ENCODE measurements at regions not wholly inside any gene's neighbourhood (a gene's known extent, or its start where the extent isn't known, plus 50 kb on each side); places are given as distances from the start of the nearest gene placed in this dataset.

- Histone ChIP-seq H3K27ac (ENCODE audit: low read depth, low read length) (no peak overlapping the region), H4K20me1 (ENCODE audit: insufficient read depth) (no peaks in the 10 kb centered on the region), H3K27me3 (ENCODE audit: insufficient read depth, low read length) (no peaks in the 10 kb centered on the region), H3K4me3 (replicated peaks in 1 of 2; ENCODE audit: low read depth in 1 of 2, low read length in 2 of 2) (no peak overlapping the region), H3K36me3 (ENCODE audit: control insufficient read depth in 1 of 2, insufficient read depth in 2 of 2, low read length in 2 of 2) (no peaks in the 10 kb centered on the region), H3K4me1 (ENCODE audit: control insufficient read depth in 1 of 2, insufficient read depth in 2 of 2, low read length in 2 of 2) (no peaks in the 10 kb centered on the region), H3K9me2 (ENCODE audit: insufficient read depth) (no peaks in the 10 kb centered on the region), H3K79me2 (ENCODE audit: insufficient read depth, low read length) (no peaks in the 10 kb centered on the region), H3K4me2 (ENCODE audit: low read length) (no peak overlapping the region), H3K9ac (ENCODE audit: low read length) (no peak overlapping the region), H2AFZ (ENCODE audit: low read depth, low read length, poor library complexity, severe bottlenecking) (no peak overlapping the region), H3K9me3 (ENCODE audit: control insufficient read depth in 1 of 2, insufficient read depth in 1 of 2, low read depth in 1 of 2, low read length in 2 of 2) (no peaks in the 10 kb centered on the region)
- no peak for ATAC-seq
- TF ChIP-seq EZH2 (IDR thresholded peaks at IDR 0.05) (no peak), RAD21 (IDR thresholded peaks at IDR 0.05; ENCODE audit: low read depth) (no peak), ZNF274 (IDR thresholded peaks at IDR 0.05; ENCODE audit: low read depth, low read length) (no peak), MAX (IDR thresholded peaks at IDR 0.05) (no peak), ZFX (IDR thresholded peaks at IDR 0.05) (no peak)
- POLR2A ChIA-PET, result no interaction called here
- RAD21 ChIA-PET (ENCODE audit: low non-redundant PET in 1 of 2, low total read pairs in 2 of 2, uncharacterized antibody in 2 of 2, unreplicated experiment in 2 of 2), result no interaction called here
- no TSS peak for BruUV-seq (replicated peaks)
- CTCF ChIA-PET, result no interaction called here
- intact Hi-C loops (cut with micrococcal nuclease), result no loop called here
- no peak for DNase-seq (ENCODE audit: low read depth, low spot score)
Measured at GRCh38 chrX:97898798-97899197, 1015.1 kb downstream of the RPA4 start.

GRCh38 chrX:97907791-97908190, 1024.1 kb downstream of the RPA4 start:
- Histone ChIP-seq H3K27me3 (ENCODE audit: insufficient read depth, low read length) (no peaks in the 10 kb centered on the region), H3K9me3 (ENCODE audit: control insufficient read depth in 1 of 2, insufficient read depth in 1 of 2, low read depth in 1 of 2, low read length in 2 of 2) (no peaks in the 10 kb centered on the region), H3K9ac (ENCODE audit: low read length) (no peak overlapping the region), H2AFZ (ENCODE audit: low read depth, low read length, poor library complexity, severe bottlenecking) (no peak overlapping the region), H3K36me3 (ENCODE audit: control insufficient read depth in 1 of 2, insufficient read depth in 2 of 2, low read length in 2 of 2) (no peaks in the 10 kb centered on the region), H3K4me3 (replicated peaks in 1 of 2; ENCODE audit: low read depth in 1 of 2, low read length in 2 of 2) (no peak overlapping the region), H3K4me1 (ENCODE audit: control insufficient read depth in 1 of 2, insufficient read depth in 2 of 2, low read length in 2 of 2) (no peaks in the 10 kb centered on the region), H3K79me2 (ENCODE audit: insufficient read depth, low read length) (no peaks in the 10 kb centered on the region), H3K4me2 (ENCODE audit: low read length) (no peak overlapping the region), H3K9me2 (ENCODE audit: insufficient read depth) (no peaks in the 10 kb centered on the region), H4K20me1 (ENCODE audit: insufficient read depth) (no peaks in the 10 kb centered on the region), H3K27ac (ENCODE audit: low read depth, low read length) (no peak overlapping the region)
- BruUV-seq (replicated peaks), result no TSS peak
- intact Hi-C loops (cut with micrococcal nuclease), result no loop called here
- RAD21 ChIA-PET (ENCODE audit: low non-redundant PET in 1 of 2, low total read pairs in 2 of 2, uncharacterized antibody in 2 of 2, unreplicated experiment in 2 of 2), result no interaction called here
- CTCF ChIA-PET, result no interaction called here
- TF ChIP-seq EZH2phosphoT487 (IDR thresholded peaks at IDR 0.05; ENCODE audit: borderline replicate concordance), result no peak
- POLR2A ChIA-PET, result no interaction called here
- DNase-seq (ENCODE audit: low read depth, low spot score) (no peak), ATAC-seq (no peak)

Measured in HCT116 (cell line).